ENCODE measurements at regions not wholly inside any gene's neighbourhood (a gene's known extent, or its start where the extent isn't known, plus 50 kb on each side); places are given as distances from the start of the nearest gene placed in this dataset.
"Not testable (repeated sequence)": the region's sequence is repeated elsewhere in the genome, so short reads cannot be mapped to it uniquely, and the experiment has no call there.

DNA sequence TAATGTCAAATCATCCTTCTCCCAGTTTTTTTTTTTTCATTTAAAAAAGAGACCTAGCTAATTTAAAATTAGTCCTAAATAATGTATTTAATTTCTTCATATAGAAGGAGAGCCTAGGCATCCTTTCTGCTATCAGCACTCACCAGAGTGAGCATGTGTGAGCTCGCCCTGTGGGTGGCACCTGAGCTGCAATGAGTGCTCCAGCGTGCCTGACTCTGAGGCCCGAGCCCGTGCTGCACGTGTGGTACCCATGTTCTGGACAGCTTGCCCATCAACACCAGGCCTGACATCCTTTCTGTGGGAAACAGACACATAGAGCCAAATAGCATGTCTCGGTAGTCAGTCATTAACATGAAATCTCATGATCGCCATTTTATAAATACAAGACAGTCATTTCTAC lies 381.4 kb downstream of the DTWD2 start:
- in situ Hi-C loops (cut with MboI; ENCODE audit: low sequenced_read_pairs), result no loop called here

DNA sequence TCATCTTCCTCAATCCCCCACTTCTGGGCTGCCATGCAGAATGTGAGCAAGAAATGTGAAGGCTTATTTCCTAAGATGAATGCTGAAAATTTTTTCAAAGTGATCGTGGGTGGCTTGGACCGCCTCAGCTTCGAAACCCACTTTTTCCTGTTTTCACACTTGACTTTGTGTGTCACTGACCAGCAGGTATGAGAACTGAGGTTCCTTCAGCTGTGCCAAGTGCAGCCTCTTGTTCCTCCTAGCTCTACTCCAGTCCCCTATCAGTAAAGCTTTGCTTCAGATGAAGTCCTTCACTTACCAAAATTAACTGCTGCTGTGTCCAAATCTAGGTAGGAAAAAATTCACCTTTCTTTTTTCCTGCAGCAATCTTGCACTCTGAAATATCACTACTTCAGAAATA lies 382.6 kb downstream of the DTWD2 start:
- in situ Hi-C loops (cut with MboI; ENCODE audit: low sequenced_read_pairs), result no loop called here

DNA sequence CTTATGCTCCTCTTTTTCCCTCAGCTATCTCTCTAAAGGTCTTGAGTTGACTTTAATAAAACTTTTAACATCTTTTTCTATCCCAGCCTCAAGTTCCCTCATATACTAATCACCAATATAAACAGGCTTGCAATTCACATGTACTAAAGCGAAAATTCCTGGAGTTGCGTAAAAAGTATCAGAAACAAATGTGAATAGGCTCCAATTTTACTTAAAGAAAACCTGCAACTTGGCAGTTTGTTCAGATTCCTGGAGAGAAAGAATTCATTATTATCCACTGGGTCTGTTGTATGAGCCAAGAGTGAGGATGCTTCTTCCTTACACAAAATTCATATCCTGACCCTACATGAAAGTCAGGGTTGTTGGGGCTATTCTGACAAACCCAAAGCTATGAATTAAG lies 384.2 kb downstream of the DTWD2 start:
- in situ Hi-C loops (cut with MboI; ENCODE audit: low sequenced_read_pairs), result no loop called here

DNA sequence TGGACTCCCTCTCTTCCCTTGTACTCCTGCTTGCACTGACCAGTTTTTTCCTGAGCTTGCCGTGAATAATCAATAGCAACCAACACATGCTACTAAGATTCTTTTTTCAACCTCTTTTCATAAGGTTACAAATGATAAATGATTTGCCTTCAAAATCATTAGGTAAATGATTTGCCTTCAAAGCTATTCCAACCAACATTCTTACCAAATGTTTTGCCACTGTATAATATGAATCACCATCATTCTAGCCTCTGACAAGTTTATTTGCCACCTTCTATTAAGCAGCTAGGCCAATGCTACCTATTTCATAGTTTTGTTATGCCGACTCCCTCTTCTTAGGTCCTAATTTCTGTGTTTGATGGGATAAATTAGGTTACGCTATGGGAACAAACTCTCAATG lies 385.1 kb downstream of the DTWD2 start:
- in situ Hi-C loops (cut with MboI; ENCODE audit: low sequenced_read_pairs), result no loop called here

DNA sequence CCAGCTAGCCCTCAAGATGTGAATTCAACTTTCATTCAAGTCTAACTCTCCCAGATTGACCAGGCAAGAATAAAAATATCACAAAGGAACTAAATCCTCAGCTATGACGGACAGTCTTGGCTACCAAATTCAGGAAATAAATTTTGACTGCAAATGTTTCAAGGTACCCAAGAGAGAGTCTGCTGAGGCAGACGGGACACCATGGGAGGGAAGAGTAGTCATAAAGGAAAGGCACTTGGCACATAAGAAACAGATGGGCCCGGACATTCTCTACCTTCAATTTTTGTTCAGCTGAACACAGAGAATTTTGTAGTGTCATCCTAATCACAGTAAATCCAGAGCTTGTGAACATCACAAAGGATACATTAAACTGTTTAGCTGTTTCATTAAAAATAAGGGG lies 390.0 kb downstream of the DTWD2 start:
- in situ Hi-C loops (cut with MboI; ENCODE audit: low sequenced_read_pairs), result no loop called here

DNA sequence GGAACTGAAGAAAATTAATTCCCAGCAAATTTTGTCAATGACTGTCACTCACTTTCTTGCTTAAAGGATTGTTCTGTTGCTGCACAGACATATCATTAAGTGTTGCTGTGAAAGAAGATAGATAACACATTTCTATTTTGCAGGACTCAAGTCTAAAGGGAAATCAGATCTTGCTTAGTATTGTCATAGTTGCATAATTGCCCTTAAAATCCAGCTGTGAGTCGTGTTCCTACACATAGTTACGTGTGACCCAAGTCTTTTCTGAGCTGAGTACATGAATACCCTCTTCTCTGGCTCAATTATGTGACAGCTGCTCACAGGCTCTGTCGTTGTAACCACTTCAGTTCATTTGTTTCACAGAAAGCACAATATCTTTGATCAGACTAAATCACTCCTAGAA lies 390.8 kb downstream of the DTWD2 start:
- in situ Hi-C loops (cut with MboI; ENCODE audit: low sequenced_read_pairs), result no loop called here

DNA sequence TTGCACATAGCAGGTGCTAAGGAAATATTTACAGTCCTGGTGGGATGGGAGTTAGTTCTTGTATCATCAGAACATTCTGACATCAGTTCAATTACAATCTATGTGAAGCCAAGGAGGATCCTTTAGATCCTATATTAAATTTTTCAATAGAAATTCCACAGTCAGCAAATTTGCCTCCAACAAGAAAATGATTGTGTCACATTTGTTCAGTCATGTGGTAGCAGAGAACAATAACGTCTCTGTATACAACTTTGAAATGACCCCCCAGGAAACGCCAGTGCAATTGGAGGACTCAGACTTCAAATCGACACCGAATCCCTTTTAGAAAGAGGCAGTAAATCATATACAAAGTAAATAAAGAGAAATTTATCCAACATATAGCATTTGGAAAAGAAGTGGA lies 392.1 kb downstream of the DTWD2 start:
- in situ Hi-C loops (cut with MboI; ENCODE audit: low sequenced_read_pairs), result no loop called here

DNA sequence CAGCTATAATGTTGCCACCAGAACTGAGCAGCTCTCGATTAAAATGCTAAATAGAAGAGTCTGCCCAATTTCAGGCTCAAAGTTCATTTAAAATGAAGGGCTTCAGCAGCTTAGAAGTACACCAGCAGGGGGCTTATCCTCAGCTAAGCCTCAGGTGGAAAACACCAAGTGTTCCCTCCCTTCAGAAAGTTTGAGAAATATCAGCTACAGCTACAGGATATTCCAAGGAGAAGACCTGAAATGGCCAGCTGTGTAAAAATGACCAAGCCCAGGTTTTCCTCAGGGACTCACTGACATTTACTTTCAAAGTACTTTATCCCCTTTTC lies 395.4 kb downstream of the DTWD2 start:
- in situ Hi-C loops (cut with MboI; ENCODE audit: low sequenced_read_pairs), result no loop called here

DNA sequence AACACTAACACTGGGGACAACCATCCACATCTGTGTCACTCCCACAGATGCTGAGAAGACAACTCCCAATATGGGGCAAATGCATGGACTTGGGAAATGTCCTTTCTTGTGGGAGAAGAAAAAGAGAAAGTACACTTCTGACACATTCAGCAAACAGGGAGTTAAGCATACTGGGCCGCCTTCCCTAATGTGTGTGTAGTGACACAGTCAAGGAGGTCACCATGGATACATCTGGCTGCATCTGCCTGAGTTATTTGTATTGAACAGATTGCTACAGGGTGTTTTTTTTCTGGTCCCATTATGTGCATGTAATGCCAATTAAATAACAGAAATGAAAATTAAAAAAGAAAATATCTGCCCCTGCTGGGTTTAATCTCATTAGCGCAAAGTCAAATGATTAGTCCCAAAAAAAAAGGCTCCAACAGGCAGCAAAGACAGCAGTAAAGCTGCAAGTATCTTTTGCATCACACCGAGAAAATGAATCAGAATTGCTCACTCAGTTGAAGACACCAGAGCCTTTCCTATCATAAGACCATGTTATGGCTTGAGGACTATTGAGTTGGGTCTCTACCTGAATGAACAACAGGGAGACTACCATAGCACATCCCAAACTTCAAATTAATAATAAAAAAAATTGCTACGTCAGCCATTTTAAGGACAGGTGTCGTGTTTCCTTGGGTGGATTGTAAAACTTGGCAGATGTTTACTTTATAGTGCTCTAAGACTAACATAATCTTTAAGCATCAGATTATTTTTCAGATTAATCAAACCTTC lies 395.9 kb downstream of the DTWD2 start:
- in situ Hi-C loops (cut with MboI; ENCODE audit: low sequenced_read_pairs), result no loop called here

DNA sequence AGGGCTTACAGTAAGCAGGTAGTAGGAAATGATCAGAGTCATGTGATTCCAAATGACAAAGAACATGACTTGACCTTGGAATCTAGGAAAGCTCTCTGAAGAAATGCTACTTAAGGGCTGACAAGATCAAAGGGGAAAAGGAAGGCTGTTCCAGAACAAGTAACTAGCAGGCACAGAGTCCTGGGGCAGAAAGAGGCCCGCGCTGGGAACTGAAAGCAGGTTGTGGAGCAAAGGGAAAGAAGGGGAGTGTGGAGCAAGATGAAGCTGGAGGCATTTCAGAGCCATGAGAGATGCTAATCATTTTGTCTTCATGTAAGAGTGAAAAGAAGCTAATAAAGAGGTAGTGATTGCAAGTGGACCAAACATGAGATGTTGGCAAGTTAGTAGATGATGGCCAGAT lies 397.5 kb downstream of the DTWD2 start:
- in situ Hi-C loops (cut with MboI; ENCODE audit: low sequenced_read_pairs), result no loop called here

DNA sequence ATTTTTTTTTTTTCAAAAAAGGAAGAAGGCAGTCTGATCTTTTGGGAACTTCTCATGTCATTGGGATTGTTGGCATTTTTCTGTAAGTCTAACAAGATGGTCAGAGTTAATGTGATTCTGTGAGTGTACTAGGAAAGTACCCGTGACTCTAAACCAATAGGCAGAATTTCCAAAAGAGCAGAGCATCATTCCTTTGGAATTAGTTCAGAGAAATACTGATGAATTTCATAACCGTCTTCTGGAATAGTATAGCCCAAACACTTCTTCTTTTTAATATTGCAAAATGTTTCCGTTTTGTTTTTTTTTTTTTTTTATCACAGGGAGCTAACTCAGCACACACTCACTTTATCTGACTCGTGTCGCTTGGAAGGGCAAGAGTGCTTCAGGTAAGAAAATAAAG lies 407.4 kb downstream of the DTWD2 start:
- in situ Hi-C loops (cut with MboI; ENCODE audit: low sequenced_read_pairs), result no loop called here

DNA sequence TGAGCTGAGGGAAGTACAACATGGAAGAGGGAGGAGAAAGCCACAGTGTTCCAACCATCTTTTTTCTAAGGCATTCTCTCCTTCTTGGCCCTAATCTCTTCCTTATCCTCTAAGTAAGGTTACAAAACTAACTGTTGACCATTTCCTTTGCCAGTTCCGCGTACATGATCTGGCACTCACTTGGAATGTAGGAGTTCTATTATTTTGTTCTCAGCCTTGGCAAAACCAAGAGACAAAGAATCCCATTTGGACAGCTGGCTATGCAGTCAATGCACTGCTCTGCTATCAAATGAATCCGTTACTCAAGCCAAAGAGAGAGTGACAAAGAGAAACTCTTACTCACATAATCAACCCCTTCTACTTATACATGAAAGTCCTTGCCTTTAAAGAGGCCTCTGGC lies 410.3 kb downstream of the DTWD2 start:
- in situ Hi-C loops (cut with MboI; ENCODE audit: low sequenced_read_pairs), result no loop called here

DNA sequence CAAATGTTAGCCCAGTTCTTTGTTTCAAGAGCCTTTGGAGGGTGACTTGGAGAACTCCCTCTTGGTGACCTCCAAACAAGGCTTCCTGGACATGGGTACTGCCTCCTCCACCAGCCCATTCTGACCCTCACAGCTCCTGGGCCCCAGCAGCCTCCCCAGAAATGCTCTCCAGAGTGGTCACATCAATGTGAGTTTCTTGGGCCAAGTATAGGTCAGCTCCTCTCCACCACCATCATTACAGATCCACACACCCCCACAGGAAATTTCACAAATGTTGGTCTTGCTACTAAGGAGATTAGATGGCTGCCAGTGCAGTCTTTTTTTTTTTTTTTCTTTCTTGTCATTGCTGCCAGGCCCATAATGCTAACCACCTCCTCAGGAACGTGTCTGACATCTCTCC lies 410.7 kb downstream of the DTWD2 start:
- in situ Hi-C loops (cut with MboI; ENCODE audit: low sequenced_read_pairs), result no loop called here

DNA sequence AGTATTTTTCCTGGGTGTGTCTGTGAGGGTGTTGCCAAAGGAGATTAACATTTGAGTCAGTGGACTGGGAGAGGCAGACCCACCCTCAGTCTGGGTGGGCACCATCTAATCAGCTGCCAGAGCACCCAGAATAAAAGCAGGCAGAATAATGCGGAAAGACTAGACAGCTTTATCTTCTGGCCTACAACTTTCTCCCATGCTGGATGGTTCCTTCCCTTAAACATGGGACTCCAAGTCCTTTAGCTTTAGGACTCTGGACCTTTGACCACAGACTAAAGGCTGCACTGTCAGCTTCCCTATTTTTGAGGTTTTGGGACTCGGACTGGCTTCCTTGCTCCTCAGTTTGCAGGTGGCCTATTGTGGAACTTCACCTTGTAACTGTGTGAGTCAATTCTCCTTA lies 418.1 kb downstream of the DTWD2 start:
- in situ Hi-C loops (cut with MboI; ENCODE audit: low sequenced_read_pairs), result not testable (repeated sequence)

DNA sequence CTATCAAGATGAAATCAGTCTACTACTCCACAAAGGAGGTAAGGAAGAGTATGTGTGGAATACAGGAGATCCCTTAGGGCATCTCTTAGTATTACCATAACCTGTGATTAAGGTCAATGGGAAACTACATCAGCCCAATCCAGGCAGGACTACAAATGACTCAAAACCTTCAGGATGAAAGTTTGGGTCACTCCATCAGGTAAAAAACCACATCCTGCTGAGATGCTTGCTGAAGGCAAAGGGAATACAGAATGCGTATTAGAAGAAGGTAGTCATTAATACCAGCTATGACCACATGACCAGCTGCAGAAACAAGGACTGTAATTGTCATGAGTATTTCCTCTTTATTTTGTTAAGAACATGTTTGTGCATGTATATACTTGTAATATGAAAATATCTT lies 418.8 kb downstream of the DTWD2 start:
- in situ Hi-C loops (cut with MboI; ENCODE audit: low sequenced_read_pairs), result not testable (repeated sequence)

DNA sequence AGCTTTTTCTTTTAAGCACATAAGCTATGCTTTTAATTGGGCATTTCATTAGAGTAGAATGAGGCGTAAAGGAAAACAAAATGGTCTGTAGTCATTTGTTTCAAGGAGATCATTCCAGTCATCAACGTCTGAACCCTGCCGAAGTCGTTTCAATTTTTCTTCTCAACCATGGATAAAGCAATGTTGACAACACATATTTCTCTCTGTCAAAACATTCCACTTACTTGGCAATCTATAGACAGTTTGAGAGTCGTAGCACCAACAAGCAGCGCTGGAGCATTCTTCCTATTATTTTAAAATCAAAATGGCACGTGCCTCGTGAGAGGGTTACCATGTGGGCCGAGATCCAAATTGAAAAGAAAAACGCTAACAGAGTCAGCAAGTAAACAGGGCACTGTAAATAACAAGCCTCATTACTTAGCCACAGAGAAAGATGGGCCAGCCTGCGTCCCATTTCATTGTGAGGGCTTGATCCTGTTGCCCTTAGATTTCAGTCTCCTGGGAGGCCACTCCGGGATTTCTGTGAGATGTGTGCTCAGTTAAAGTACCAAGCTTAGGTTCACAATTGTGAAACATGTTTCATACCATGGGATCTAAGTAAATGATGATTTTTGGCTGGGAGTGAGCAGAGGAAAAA lies 422.9 kb downstream of the DTWD2 start:
- in situ Hi-C loops (cut with MboI; ENCODE audit: low sequenced_read_pairs), result no loop called here

DNA sequence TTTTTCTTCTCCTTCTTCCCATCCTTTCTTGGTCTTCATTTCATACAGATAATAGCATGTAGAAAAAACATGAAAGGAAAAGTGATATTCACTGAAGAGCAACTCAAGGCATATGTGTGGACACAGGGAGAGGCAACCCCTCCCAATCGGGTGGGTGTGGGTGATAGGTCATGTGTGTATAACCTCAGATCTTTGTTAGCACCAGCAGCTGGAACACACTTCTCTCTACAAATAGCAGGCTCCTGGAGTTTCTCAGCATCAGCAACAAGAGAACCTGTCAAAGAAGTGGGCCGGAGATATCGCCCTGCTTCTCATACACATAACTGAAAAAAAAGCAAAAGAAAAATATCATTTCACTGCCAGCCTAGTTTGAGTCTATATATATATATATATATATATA lies 426.4 kb downstream of the DTWD2 start:
- in situ Hi-C loops (cut with MboI; ENCODE audit: low sequenced_read_pairs), result no loop called here

DNA sequence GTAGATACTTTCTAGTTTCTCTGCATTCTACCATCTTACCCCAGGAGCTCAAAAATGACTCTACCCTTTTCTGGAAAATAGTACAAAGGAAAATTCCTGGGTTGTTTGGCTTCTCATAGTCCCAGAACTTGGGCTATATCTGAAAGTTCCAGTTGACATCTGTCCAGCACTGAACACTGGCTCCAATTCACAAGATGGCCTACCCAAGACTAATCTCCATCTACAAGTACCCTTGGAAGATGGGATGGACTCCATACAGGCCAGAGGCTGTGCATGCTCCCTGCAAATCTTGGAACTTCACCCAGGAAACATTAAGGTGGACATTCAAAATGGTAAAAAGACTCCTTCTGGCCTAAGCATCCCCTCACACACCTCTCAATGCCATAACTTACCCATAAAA lies 427.1 kb downstream of the DTWD2 start:
- in situ Hi-C loops (cut with MboI; ENCODE audit: low sequenced_read_pairs), result no loop called here

DNA sequence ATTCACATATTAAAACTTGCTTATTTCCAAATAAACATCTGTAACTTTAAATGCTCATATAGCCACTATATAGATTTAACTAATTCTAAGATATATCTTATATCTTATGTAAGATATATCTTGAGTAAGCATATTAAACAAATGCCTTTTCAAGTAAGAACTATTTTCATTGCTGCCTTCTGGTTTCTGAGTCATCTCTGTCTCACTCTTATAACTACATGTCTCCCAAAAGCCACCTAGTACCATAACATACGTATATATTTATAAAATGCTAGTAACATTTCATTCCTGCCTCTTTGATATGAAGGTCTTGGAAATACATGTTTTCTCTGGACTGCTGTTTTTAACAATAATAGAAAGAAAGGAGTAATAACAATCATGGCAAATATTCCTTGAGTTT lies 429.5 kb downstream of the DTWD2 start:
- in situ Hi-C loops (cut with MboI; ENCODE audit: low sequenced_read_pairs), result no loop called here

DNA sequence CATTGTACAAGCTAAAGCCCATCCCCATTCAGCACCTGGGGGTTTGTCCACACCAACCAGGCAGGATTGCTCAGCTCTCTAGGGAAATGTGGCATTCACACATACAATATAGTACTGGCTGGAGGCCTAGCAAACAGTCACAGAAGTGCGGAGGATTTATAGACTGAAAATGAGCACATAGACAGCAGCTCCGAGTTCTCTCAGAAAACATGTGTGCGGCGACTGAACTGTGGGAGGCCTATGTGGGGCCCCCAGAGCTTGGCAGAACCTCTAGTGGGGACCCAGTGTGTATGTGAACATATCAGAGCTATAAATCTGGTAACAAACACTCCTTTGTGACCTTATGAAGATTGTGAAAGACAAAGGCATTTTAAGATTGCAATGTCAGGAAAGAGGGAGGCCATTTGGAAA lies 431.1 kb downstream of the DTWD2 start:
- in situ Hi-C loops (cut with MboI; ENCODE audit: low sequenced_read_pairs), result no loop called here

DNA sequence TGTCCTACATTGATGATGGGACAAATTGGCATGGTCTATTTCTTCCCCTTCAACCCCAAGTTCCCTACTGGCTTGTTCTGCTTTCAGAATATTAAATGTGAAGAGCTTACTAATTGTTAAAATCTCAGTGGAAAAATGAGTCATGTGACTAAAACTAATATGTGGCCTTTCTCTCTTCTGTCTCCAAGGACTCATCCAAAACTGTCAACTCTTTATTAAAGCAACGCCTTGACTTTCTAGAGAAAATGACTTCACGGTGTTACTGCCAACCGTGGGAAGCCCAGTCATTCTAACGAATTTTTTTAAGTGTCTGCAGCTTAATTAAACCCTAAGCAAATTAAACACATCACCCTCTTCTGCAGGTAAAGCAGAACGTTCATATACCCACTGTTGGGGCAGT lies 431.6 kb downstream of the DTWD2 start:
- in situ Hi-C loops (cut with MboI; ENCODE audit: low sequenced_read_pairs), result no loop called here

DNA sequence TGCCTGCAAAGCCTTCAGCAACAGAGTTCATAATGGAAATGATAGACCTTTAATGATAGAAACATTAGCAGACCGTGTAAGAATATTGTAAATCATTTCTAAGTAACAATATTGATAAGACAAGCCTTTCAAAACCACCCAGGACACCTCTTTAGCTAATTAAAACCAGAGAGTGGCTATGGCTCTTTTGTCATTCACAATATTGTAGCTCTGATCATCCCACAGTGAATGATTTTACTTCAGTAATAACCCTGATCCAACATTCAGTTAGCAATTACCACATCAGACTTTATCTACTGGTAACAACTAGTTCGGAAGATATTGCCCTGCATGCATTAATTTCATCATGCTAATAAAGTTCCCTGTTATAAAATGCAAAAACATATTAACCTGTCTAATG lies 432.6 kb downstream of the DTWD2 start:
- in situ Hi-C loops (cut with MboI; ENCODE audit: low sequenced_read_pairs), result no loop called here

DNA sequence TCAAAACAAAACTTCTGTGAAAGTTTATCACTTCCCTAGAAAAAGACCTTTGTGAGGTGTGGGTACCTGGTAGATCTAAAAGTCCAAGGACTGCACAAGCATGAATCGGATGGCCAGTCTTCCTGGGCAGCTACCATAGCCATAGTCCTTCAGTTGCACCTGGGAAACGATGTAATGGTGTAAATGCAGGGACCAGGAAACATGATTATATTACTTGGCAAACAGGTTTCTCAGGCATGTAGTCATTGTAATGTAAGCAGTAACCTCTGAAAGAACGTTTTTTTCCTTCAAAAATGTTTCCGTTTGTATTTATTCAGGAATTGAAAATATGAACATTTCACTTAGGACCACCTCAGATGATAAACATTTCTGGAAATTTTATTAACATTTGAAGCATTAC lies 433.4 kb downstream of the DTWD2 start:
- in situ Hi-C loops (cut with MboI; ENCODE audit: low sequenced_read_pairs), result no loop called here
